GM19455 (cell line): ENCODE measurements at regions not wholly inside any gene's neighbourhood (a gene's known extent, or its start where the extent isn't known, plus 50 kb on each side); places are given as distances from the start of the nearest gene placed in this dataset.
"Not testable (repeated sequence)": the region's sequence is repeated elsewhere in the genome, so short reads cannot be mapped to it uniquely, and the experiment has no call there.

Experiments used
- ATAC-seq: cut with Tn5 transposase; IDR thresholded peaks from one replicate; pipeline ENCODE4 v1.9.1; 2021; ENCODE audit not compliant: unreplicated experiment

DNA sequence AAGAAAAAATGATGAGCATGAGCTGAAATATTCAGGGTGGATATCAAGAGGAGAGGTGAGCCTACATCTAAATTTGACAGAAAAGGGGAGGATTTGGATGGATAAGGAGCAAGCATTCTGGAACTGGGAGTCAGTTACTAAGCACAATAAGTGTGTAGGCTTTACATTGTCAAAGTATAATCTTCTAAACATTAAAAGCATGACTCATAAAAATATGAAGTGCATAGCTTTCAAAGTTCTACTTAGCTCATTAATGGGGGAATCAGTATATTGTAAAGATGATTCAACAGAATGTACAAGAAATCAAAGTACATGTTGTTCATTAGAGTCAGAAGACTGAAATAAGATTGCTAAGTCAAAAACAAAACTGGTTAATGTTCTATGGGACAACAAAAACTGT lies 248.0 kb upstream of the GAS1 start:
- no peak for ATAC-seq

DNA sequence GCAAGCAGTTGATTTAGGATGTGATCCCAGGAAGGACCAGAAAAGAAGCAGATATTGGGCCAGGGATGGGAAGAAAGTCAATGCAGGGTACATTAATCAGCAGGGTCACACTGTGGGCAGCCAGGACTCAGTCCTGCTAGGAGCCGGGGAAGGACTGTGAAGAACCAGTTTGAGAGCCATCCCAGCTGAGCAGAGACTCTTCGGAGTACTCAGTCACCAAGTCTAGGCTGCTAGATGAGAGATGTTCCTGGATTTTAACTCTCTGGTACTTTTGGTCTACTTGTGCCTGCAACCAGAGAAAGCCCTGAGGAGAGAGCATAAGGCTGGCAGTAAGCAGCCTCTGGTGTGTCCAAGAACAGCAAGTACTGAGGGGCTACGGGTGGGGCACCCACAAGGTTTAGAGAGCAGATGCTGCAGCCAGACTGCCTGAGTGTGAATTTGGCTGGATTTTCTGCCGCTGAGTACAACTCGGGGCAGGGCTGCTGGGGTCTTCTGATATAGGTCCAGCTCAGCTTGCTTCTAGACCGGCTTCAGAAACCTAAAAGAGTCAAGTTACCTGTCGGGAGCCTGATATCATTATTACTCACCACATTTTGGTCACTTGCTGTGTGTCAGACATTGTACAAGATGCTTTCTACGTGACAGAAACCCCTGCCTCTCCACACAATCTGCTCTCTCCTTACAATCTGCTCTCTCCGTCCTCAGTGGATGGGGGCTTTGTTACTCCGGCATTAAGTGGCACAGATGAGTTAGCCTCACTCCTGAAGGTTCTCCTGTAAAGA lies 250.2 kb upstream of the GAS1 start:
- no peak for ATAC-seq

DNA sequence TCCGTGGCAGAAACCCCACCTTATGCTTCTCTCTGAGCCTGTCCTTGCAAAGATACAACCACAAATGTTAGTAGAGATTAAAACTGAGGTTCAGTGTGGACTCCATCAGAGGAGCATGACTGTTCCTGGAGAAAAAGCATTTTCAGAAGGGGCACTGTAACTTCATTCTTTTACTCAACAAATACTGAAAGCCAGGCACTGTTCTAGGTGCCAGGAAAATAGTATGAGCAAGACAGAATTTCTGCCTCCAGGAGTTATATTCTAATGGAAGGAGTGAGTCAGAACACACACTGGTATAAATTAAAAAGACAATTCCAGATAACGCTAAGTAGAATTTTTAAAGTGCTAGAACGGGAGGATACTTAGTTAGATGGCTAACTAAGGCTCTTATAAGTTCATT lies 251.4 kb upstream of the GAS1 start:
- no peak for ATAC-seq

DNA sequence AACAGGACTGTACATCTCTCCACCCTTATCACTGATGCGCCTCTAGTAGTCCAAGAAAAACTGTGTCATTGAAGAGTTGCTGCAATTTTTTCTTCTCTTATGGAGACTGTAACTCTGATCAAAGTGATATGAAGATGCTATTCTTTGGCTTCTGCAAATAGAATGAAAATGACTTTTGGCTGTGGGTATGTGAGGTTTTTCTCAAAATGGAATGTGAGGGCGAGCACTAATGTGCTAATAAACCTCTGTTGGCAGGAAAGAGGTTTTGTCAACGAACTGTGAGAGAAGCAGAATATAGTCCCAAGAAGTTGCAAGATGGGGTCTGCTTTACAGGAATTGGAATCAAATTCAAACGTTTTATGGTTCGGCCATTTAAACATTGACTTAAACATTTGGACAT lies 252.0 kb upstream of the GAS1 start:
- no peak for ATAC-seq

DNA sequence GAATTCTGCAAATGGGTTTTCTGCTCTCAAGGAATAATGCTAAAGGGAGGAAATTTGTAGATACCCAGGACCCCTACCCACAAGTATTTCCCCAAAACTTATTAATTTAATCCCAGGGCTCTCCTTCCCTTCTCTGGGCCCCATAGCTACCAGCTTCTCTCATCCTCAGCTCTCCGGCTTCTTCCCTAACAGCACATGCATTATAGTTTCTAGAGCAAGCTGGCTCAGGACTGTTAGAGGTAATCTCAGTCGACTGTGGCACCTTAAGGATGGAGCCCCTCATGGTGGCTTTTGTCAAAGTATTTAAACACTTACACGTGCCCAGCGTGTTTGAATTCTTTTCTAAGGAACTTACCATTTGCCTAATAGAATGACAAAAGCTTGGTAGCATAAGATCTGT lies 252.5 kb upstream of the GAS1 start:
- no peak for ATAC-seq

DNA sequence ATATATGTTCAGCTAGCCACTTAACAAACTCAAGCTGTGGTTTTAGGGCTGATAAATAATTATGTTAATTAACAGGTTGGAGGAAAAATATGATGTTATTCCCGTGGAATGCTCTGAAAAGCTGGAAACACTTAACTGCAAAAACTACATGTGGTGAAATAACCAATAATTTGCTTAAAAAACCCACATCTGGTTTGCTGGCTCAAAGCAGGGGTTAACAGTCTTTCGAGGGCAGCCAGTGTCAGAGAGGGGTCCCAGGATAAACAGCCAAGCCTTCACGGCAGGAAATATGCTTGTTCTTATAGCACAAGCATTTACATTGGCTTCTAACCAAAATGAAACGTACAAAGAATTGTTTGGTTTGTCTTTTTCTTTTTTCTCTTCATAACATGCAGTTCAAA lies 254.0 kb upstream of the GAS1 start:
- ATAC-seq, result no peak

DNA sequence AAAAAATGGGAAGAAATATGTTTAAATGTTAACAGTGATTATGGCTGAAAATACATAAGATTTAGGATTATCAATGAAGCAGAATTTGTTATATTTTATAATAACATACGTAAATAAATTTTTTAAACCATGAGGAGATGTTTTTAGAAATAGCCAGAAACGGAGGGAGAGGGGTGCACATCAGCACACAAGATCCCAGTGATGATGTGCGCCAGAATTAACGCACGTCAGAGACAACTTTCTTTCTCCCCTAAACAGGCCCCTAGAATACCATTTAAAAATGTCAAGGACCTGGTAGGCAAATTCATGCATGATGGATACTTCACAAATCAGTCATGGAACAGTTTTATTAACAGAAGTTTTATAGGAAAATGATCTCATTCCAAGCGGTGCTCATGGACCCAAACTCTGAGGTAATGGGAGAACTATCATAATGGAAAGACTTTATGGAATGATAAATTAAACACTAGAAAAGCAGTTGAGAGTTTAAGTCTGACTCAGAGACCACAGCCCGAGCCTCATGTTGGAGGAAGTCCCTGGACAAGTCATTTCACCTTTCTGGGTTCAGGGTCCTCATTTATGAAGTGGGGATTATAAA lies 258.9 kb upstream of the GAS1 start:
- no peak for ATAC-seq

DNA sequence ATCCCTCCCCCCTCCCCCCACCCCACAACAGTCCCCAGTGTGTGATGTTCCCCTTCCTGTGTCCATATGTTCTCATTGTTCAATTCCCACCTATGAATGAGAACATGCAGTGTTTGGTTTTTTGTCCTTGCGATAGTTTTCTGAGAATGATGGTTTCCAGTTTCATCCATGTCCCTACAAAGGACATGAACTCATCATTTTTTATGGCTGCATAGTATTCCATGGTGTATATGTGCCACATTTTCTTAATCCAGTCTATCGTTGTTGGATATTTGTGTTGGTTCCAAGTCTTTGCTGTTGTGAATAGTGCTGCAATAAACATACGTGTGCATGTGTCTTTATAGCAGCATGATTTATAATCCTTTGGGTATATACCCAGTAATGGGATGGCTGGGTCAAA lies 263.4 kb upstream of the GAS1 start:
- ATAC-seq, result not testable (repeated sequence)

DNA sequence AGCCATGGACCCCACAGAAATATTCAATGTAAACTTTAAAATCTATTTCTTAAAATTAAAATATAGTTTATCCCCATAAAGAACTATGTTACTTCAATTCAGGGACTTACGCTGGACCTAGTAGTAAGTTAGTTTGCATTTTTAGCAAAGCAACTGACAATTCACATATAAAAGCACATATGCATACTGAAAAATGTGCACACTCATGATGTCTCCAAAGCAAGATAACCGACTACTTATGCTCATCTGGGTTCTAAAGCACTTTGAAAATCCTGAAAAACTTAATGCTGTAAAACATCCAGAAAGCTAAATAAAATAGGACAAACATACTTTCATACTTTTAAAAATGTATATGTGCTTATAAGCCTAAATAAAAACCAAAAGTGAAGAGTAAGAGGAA lies 264.4 kb upstream of the GAS1 start:
- no peak for ATAC-seq

DNA sequence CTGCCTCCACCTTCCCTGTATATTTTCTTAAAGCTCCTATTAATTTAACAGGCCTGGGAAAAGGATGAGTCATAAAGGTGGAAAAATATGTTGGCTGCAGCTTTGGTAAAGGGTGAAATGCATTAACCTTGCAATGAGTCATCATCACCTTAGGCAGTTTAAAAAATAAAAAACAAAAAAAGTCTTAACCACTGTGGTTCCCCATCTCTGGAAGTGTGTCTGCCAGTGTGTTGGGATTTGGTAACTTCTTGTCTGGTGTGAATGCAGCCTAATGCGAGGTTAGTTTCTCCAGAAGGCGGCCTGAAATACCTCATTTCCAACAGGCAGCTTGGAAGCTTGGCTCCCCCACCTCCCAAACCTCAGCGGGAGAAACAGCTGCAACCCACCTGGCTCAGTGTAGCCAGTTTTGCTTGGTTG lies 265.3 kb upstream of the GAS1 start:
- ATAC-seq, result no peak

DNA sequence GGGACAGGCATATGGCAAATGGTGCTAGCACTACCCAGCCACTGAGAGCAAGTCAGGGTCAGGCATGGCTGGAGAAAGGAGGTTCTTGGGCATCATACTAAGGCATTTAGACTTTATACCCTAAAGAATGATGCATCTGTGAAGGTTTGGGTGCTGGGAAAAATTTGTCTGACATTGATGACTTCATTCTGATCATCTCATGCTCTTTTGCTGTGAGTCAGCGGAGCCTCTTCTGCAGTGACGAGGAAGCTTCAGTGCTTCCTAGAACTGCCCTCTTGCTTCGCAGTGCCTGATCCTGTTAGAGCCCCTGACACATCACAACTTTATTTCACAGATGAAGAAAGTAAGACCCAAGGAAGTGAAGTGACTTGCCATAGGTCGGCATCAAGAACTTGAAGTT lies 266.6 kb upstream of the GAS1 start:
- ATAC-seq, result no peak

DNA sequence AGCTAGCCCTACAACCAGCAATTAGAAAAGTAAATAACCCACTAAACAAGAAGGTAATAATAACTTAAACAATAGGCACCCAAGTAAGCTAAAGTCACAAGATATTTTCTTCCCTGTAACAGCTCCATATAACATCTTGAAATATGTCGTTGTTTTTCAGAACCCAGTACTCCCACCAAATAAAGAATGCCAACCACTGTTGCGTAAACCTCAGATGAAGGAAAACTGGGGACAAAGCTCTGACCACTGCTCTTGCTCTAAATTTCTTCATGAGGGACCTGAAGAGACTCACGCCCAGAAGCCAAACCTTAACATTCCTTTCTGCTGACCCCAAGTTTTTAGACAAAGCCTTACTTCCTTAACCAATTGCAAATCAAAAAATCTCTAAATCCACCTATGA lies 267.7 kb upstream of the GAS1 start:
- no peak for ATAC-seq

DNA sequence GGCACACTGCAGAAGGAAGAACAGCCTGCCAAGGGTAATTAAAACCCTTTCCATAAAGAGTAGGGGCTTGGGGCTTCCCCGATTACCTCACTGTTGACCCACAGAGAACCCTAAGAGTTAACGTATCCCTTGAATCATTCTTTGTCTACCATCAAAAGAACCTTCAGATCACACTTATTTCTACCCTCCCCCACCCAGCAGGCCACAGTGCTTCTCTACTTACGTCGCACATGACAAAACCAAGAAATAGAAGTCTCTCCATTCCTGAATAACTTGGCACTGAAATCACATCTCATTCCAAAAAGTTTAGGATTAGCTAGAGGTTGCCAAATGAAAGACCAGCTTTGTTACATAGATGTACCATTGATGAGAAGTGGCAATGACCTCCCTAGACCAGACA lies 268.7 kb upstream of the GAS1 start:
- ATAC-seq, result no peak

DNA sequence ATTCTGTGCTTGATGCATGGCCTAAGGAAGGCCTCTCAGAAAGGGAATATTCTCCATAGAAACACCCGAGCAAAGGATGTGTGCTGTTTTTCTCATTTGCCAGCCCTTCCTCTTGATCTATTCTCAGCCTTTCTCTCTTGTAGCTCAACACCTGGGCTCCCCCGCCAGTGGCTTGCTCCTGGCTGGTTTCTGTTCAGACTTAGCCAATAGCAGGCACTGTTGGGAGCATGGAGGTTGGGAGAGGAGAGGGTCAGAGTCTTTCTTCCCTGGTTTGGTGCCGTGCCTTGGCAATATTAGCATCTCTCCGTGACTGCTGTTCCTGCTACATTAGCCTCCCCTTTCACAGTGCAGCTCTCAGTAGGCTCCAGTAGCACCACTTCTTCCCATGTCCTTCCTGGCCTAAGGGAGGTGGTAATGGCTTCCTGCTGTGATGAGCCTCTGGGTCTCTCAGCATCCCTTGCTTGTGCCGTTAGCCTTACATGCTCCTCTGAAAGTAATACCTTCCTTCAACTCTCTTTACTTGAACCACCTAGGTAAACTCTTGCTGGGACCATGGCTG lies 269.7 kb upstream of the GAS1 start:
- ATAC-seq, result no peak

DNA sequence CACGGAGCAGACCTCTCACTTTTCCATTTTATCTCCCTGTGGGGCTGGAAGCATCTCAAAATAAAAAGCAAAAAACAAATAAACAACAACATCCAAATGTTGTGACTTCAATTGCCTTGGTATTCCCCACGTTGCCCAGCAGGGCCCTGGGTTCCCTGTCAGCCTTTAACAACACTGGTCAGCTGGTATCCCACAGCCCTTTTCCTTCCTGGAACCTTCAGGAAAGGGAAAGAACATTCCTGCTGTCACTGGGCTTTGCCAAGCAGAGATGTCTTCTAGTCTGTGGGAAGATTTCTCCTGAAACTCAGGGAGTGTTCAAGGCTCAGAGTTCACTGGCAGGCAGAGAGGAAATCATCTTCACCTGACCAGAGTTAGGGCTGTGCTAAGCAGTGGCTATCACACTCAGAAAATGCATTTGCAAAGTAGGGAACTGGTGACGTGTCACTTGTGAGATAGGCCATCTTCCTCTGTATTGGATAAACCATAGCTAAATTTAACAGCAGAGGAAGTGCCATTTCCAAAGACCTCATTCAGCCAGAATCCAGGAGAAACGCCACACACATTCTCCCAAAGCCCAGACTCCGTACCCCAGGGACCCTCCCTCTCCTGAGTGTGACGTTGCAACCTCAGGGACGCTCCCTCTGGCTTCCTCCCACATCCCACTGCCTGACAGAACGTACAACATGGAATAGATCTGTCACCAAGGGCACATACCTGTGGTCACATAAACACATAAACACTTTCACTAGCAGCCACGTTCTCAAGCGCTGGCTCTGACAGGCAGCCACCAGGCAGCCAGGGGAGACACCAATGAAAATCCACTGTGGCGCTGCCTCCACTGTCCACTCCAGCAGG lies 274.0 kb upstream of the DAPK1 start:
- no peak for ATAC-seq

DNA sequence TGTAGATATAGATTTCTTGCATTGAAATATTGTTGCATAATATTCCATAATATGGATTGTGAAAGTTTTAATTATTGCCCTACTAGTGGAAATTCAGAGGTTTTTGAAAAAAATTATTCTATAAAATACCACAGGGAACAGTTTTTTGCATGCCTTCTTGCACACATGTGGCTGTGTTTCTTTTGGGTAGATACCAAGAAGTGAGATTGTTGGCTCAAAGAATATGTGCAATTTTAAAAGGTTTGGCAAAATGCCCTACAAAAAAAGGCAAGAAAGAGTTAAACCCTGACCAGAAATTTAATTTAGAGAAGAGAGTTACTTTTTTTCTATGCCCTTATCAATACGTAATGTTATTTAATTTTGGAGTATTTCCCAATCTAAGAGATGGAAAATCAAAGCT lies 270.8 kb upstream of the DAPK1 start:
- ATAC-seq, result no peak

DNA sequence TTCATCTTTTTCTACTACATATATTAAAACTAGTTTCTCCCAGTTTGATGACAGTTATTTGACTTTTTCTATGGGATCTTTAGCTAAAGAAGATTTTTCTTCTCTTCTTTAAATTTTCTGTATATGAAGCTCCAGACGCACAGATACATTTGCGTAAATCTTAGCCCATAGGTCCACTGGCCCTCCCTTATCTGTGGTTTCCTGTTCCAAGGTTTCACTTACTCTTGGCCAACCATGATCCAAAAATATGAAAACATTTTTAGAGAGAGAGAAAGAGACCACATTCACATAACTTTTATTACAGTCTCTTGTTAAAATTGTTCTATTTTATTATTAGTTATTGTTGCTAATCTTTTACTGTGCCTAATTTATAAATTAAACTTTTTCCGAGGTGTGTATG lies 270.2 kb upstream of the DAPK1 start:
- no peak for ATAC-seq

DNA sequence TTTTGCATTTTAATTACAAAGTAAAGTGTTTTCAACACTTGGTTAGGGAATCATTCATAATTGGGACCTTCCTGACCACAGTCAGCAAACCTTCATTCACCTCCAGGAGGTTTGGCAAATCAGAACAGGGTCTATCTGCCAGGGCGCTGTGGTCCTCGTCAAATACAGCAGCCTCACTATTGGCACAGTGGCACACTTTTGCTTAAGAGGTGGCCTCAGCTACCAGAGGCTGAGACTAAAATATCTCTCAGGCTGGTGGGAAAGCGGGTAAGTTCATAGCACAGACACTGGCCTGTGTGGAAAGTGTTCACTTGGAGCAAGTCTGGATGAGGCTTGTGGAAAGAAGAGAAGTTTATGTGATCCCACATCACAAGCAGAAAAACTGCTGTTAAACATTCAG lies 268.6 kb upstream of the DAPK1 start:
- no peak for ATAC-seq

DNA sequence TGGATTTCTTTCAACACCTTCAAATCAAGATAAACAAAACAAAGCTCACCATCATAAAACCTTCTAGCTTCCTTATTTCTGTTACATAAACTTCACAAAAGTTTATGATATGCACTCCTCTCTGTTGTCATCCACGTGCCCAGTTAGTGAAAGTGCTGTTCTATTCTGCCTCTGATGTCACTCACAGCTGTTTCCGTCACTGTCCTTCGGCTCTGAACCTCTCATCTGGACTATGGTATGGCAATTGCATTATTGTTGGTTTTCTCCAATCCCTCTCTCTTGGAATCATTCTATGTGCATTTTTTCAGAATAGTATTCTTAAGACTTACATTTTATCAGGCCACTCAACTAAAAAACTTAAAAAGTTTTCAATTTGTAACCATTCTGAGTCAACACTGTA lies 264.2 kb upstream of the DAPK1 start:
- no peak for ATAC-seq

DNA sequence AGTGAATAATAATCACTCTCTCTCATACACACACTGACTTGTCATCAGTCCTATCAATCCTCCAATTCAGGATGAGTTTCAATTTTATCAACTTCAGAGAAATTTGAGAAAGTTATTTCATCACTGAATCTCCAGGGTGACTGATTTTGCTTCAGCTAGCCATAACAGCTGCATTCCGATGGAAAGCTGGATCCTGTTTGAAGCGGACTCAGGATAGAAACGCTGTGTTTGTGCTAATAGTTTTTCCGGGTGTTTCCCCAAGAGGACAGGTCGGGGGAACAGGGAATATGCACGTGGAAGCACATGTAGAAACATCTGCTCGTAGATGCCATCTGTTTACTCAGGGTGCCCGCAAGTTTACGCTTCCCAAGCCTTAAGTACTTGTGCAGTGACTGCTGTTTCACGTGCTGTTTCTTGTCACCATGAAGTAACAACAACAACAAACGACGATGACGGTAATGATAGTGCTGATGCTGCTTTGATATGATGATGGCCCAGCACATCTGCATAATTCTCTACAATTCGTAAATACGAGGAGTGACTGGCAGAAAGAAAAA lies 263.7 kb upstream of the DAPK1 start:
- no peak for ATAC-seq

DNA sequence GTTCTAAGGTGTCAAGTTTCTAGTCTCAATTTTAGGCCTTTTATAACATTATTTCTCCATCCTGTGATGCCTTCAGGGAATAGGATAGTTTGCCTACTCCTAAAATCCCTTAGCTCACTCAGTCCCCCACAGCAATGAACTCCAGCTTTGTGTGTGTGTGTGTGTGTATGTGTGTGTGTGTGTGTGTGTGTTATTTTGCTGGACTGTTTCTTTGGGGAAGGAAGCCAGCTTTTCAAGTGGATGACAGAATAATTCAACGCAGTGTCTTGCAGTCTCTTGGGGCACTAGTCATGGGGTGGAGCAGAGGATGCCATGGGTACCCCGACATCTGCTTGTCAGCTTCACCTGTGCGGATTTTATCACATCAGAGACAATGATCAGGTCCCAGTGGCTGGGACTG lies 262.8 kb upstream of the DAPK1 start:
- no peak for ATAC-seq
